NCI-H748 (cell line): ENCODE measurements at regions not wholly inside any gene's neighbourhood (a gene's known extent, or its start where the extent isn't known, plus 50 kb on each side); places are given as distances from the start of the nearest gene placed in this dataset.

Experiments
- DNase-seq: peaks from one replicate; lab custom pipeline; 2025; ENCODE audit not compliant: unreplicated experiment; lab: John Stamatoyannopoulos, UW

- DNase-seq: peak; percentile 80
These were observed 76.0 kb upstream of the LSM14A start for GRCh38 chr19:34096020-34096915.

GRCh38 chr19:34104096-34104495, 68.2 kb upstream of the LSM14A start:
- DNase-seq: no peak

- no peak for DNase-seq
These were observed 67.7 kb upstream of the LSM14A start for GRCh38 chr19:34104557-34104956.

GRCh38 chr19:34109596-34109995, 62.7 kb upstream of the LSM14A start:
- no peak for DNase-seq

- no peak for DNase-seq
These were observed 53.2 kb upstream of the LSM14A start for GRCh38 chr19:34118879-34119748.

- DNase-seq: no peak
These were observed 52.2 kb upstream of the LSM14A start for GRCh38 chr19:34120141-34120540.

GRCh38 chr19:34120846-34121639, 51.3 kb upstream of the LSM14A start:
- DNase-seq: peak; percentile 33
